ENCODE measurements at regions not wholly inside any gene's neighbourhood (a gene's known extent, or its start where the extent isn't known, plus 50 kb on each side); places are given as distances from the start of the nearest gene placed in this dataset.

DNA sequence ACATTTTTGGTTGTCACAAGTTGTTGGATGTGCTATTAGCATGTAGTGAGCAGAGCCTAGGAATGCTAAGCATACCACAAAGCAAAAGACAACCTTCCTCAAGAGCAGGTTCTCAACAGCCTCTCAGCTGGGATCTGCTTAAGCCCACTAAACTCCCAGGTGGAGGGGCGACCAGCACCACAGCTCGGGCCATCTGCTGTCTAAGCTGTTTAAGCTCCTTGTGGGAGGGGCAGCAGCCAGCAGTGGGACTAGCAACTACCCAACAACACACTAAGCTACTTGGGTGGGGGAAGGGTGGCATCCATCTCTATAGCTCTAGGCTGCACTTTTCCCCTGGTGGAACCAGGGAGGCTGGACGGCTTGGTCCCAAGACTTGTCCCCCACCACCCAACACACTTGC is 1052.7 kb upstream of the ARRDC3 start:
- no peak overlapping the region for H3K27ac Mint-ChIP-seq

GRCh38 chr5:92429646-92430045 is 1046.5 kb upstream of the ARRDC3 start:
- Mint-ChIP-seq H3K4me3 (ENCODE audit: low read depth) (no peak overlapping the region), H3K9me3 (ENCODE audit: low read depth) (peaks cover 10% of the 10 kb centered on the region), H3K27ac (no peak overlapping the region), H3K4me1 (ENCODE audit: low read depth) (no peaks in the 10 kb centered on the region), H3K27me3 (no peaks in the 10 kb centered on the region), H3K36me3 (ENCODE audit: insufficient read depth) (no peaks in the 10 kb centered on the region)
- DNase-seq (ENCODE audit: low spot score, unreplicated experiment) = no peak
- TF ChIP-seq CTCF (IDR thresholded peaks at IDR 0.05; ENCODE audit: unreplicated experiment) = no peak

More for the DNA sequence above, 1052.7 kb upstream of the ARRDC3 start:
- no peaks in the 10 kb centered on the region for H3K27me3 Mint-ChIP-seq
- no peak for DNase-seq (ENCODE audit: low spot score, unreplicated experiment)
- H3K4me3 Mint-ChIP-seq (ENCODE audit: low read depth) = no peak overlapping the region
- no peak for TF ChIP-seq CTCF (IDR thresholded peaks at IDR 0.05; ENCODE audit: unreplicated experiment)
- H3K9me3 Mint-ChIP-seq (ENCODE audit: low read depth) = peaks cover 37% of the 10 kb centered on the region
- no peaks in the 10 kb centered on the region for H3K4me1 Mint-ChIP-seq (ENCODE audit: low read depth)
- peaks cover 4% of the 10 kb centered on the region for H3K36me3 Mint-ChIP-seq (ENCODE audit: insufficient read depth)

GRCh38 chr5:92428415-92428814 is 1045.3 kb upstream of the ARRDC3 start:
- no peak for DNase-seq (ENCODE audit: low spot score, unreplicated experiment)
- TF ChIP-seq CTCF (IDR thresholded peaks at IDR 0.05; ENCODE audit: unreplicated experiment) = no peak
- no peaks in the 10 kb centered on the region for H3K27me3 Mint-ChIP-seq
- H3K36me3 Mint-ChIP-seq (ENCODE audit: insufficient read depth) = no peaks in the 10 kb centered on the region
- H3K4me3 Mint-ChIP-seq (ENCODE audit: low read depth) = no peak overlapping the region
- no peak overlapping the region for H3K27ac Mint-ChIP-seq
- H3K4me1 Mint-ChIP-seq (ENCODE audit: low read depth) = no peaks in the 10 kb centered on the region
- peaks cover 12% of the 10 kb centered on the region for H3K9me3 Mint-ChIP-seq (ENCODE audit: low read depth)

DNA sequence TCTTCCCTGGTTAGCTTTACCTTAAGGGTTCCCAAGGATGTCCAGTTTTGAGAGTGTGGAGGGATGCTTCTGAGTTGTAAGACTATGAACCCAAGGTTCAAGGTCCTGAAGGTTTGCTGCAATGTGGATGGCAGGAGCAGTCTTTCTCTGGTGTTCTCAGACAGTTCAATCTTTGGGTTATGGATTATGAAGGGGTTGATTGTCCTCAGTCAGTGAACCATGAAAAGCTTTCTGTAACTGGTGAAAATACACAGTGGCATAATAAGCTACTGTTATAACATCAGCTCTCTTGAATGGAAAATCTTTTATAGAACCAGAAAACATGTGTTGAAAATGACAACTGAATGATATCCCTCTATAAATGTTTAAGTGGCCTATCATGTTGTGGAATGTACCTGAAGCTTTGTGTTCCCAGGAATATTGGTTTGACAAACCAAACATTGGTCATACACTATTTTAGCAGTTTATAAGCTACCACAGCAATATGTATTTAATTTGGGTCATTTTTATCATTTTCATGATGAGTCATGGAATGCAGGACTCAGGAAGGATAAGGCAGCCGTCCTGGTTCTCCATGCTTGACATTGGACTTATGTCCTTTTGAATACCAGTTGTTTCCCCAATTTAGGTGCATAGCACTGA is 1041.8 kb upstream of the ARRDC3 start:
- no peak for TF ChIP-seq CTCF (IDR thresholded peaks at IDR 0.05; ENCODE audit: unreplicated experiment)
- DNase-seq (ENCODE audit: low spot score, unreplicated experiment) = no peak
- no peak overlapping the region for H3K27ac Mint-ChIP-seq
- peaks cover 27% of the 10 kb centered on the region for H3K9me3 Mint-ChIP-seq (ENCODE audit: low read depth)
- H3K27me3 Mint-ChIP-seq = no peaks in the 10 kb centered on the region
- no peaks in the 10 kb centered on the region for H3K4me1 Mint-ChIP-seq (ENCODE audit: low read depth)
- no peak overlapping the region for H3K4me3 Mint-ChIP-seq (ENCODE audit: low read depth)
- H3K36me3 Mint-ChIP-seq (ENCODE audit: insufficient read depth) = peaks cover 4% of the 10 kb centered on the region

GRCh38 chr5:92421942-92422341 is 1038.8 kb upstream of the ARRDC3 start:
- DNase-seq (ENCODE audit: low spot score, unreplicated experiment) = no peak
- no peaks in the 10 kb centered on the region for H3K27me3 Mint-ChIP-seq
- H3K4me1 Mint-ChIP-seq (ENCODE audit: low read depth) = no peaks in the 10 kb centered on the region
- H3K9me3 Mint-ChIP-seq (ENCODE audit: low read depth) = peaks cover 32% of the 10 kb centered on the region
- no peak overlapping the region for H3K27ac Mint-ChIP-seq
- H3K4me3 Mint-ChIP-seq (ENCODE audit: low read depth) = no peak overlapping the region
- TF ChIP-seq CTCF (IDR thresholded peaks at IDR 0.05; ENCODE audit: unreplicated experiment) = no peak
- peaks cover 4% of the 10 kb centered on the region for H3K36me3 Mint-ChIP-seq (ENCODE audit: insufficient read depth)
